ENCODE measurements at regions not wholly inside any gene's neighbourhood (a gene's known extent, or its start where the extent isn't known, plus 50 kb on each side); places are given as distances from the start of the nearest gene placed in this dataset.

DNA sequence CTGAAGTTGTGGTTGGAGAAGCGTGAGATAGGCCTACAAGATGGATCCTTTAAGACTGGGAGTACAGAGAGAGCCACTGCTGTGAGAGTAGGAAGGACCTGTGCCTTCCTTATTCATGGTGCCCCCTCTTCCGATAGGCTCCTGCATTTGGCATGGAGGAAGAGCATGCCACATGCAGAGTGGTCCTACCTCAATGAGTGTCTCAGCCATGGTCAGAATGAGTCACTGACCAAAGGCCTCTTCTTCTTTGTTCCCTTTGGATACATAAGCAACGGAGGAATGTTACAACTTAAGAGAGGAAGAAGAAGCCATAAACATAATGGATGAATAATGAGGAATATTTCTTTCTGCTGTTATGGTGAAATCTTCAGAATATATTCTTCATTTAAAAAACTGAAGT is 681.2 kb upstream of the GRM7 start:
- TF ChIP-seq SIN3A (IDR thresholded peaks at IDR 0.05; ENCODE audit: borderline replicate concordance, low read depth, low read length): no peak
- TF ChIP-seq CREB1 (IDR thresholded peaks at IDR 0.05): no peak
- TF ChIP-seq CREB1 (CRISPR knock-in tag; IDR thresholded peaks at IDR 0.05): no peak
- no peak for TF ChIP-seq ESRRA (CRISPR knock-in tag; IDR thresholded peaks at IDR 0.05; ENCODE audit: low read depth)
